ENCODE measurements at regions not wholly inside any gene's neighbourhood (a gene's known extent, or its start where the extent isn't known, plus 50 kb on each side); places are given as distances from the start of the nearest gene placed in this dataset.

GRCh38 chr10:131002031-131002861 lies 309.3 kb downstream of the TCERG1L start:
- Histone ChIP-seq H3K4me3 (ENCODE audit: low read depth, low read length) (no peak overlapping the region), H3K36me3 (ENCODE audit: control insufficient read depth, insufficient read depth, low read length) (no peaks in the 10 kb centered on the region), H3K27me3 (ENCODE audit: control insufficient read depth, insufficient read depth, low read length) (no peaks in the 10 kb centered on the region)
- TF ChIP-seq CTCF (IDR thresholded peaks at IDR 0.05; ENCODE audit: insufficient read depth, low read length, poor library complexity, severe bottlenecking): no peak
- DNase-seq (ENCODE audit: low read depth): no peak

- no peak for DNase-seq (ENCODE audit: low read depth)
- TF ChIP-seq CTCF (IDR thresholded peaks at IDR 0.05; ENCODE audit: insufficient read depth, low read length, poor library complexity, severe bottlenecking): no peak
- no peaks in the 10 kb centered on the region for H3K36me3 ChIP-seq (ENCODE audit: control insufficient read depth, insufficient read depth, low read length)
- no peak overlapping the region for H3K4me3 ChIP-seq (ENCODE audit: low read depth, low read length)
- no peaks in the 10 kb centered on the region for H3K27me3 ChIP-seq (ENCODE audit: control insufficient read depth, insufficient read depth, low read length)
Measured at GRCh38 chr10:131003455-131003854, 308.1 kb downstream of the TCERG1L start.

- Histone ChIP-seq H3K27me3 (ENCODE audit: control insufficient read depth, insufficient read depth, low read length) (no peaks in the 10 kb centered on the region), H3K36me3 (ENCODE audit: control insufficient read depth, insufficient read depth, low read length) (no peaks in the 10 kb centered on the region), H3K4me3 (ENCODE audit: low read depth, low read length) (no peak overlapping the region)
- DNase-seq (ENCODE audit: low read depth): no peak
- no peak for TF ChIP-seq CTCF (IDR thresholded peaks at IDR 0.05; ENCODE audit: insufficient read depth, low read length, poor library complexity, severe bottlenecking)
Measured at GRCh38 chr10:131004276-131004675, 307.2 kb downstream of the TCERG1L start.

- H3K36me3 ChIP-seq (ENCODE audit: control insufficient read depth, insufficient read depth, low read length): no peaks in the 10 kb centered on the region
- no peaks in the 10 kb centered on the region for H3K27me3 ChIP-seq (ENCODE audit: control insufficient read depth, insufficient read depth, low read length)
- H3K4me3 ChIP-seq (ENCODE audit: low read depth, low read length): no peak overlapping the region
- TF ChIP-seq CTCF (IDR thresholded peaks at IDR 0.05; ENCODE audit: insufficient read depth, low read length, poor library complexity, severe bottlenecking): no peak
- no peak for DNase-seq (ENCODE audit: low read depth)
Measured at GRCh38 chr10:131006458-131007256, 304.9 kb downstream of the TCERG1L start.

GRCh38 chr10:131009791-131010190 lies 301.7 kb downstream of the TCERG1L start:
- TF ChIP-seq CTCF (IDR thresholded peaks at IDR 0.05; ENCODE audit: insufficient read depth, low read length, poor library complexity, severe bottlenecking): no peak
- DNase-seq (ENCODE audit: low read depth): no peak
- Histone ChIP-seq H3K27me3 (ENCODE audit: control insufficient read depth, insufficient read depth, low read length) (no peaks in the 10 kb centered on the region), H3K4me3 (ENCODE audit: low read depth, low read length) (no peak overlapping the region), H3K36me3 (ENCODE audit: control insufficient read depth, insufficient read depth, low read length) (no peaks in the 10 kb centered on the region)
